DOHH2 (cell line): ENCODE measurements at regions not wholly inside any gene's neighbourhood (a gene's known extent, or its start where the extent isn't known, plus 50 kb on each side); places are given as distances from the start of the nearest gene placed in this dataset.

Experiments
- H3F3A ChIP-seq: fragments of 200-600 bp; sonication (generic), shearing (Covaris generic); 2 replicates; pipeline ENCODE4 v1.6.0; 2016; ENCODE audit warnings: antibody characterized with exemption, mild to moderate bottlenecking; ENCODE audit not compliant: control insufficient read depth, insufficient read depth
- H3K27ac ChIP-seq: fragments of 200-600 bp; sonication (generic); 2 replicates; pipeline ENCODE4 v1.5.1; 2014; ENCODE audit warnings: low read depth, mild to moderate bottlenecking, low read length, moderate library complexity
- H3K27me3 ChIP-seq: fragments of 200-600 bp; sonication (generic); 2 replicates; pipeline ENCODE4 v1.6.1; 2014; ENCODE audit warnings: mild to moderate bottlenecking, low read length, mixed read lengths; ENCODE audit not compliant: control insufficient read depth
- H3K36me3 ChIP-seq: fragments of 200-600 bp; sonication (generic); 2 replicates; pipeline ENCODE4 v1.6.1; 2014; ENCODE audit warnings: mild to moderate bottlenecking, low read length, moderate library complexity, mixed read lengths; ENCODE audit not compliant: control insufficient read depth
- H3K4me1 ChIP-seq: fragments of 200-600 bp; sonication (generic); 2 replicates; pipeline ENCODE4 v1.6.1; 2014; ENCODE audit warnings: mild to moderate bottlenecking, low read length, mixed read lengths; ENCODE audit not compliant: control insufficient read depth
- H3K4me2 ChIP-seq: fragments of 200-600 bp; sonication (generic); 2 replicates; pipeline ENCODE4 v1.6.0; 2014; ENCODE audit warnings: mild to moderate bottlenecking, low read length, moderate library complexity
- H3K4me3 ChIP-seq: fragments of 200-600 bp; sonication (generic); 2 replicates; pipeline ENCODE4 v1.5.1; 2014; ENCODE audit warnings: mild to moderate bottlenecking, low read length, mixed read lengths
- H3K79me2 ChIP-seq: fragments of 200-600 bp; sonication (generic); 2 replicates; pipeline ENCODE4 v1.6.1; 2014; ENCODE audit warnings: mild to moderate bottlenecking, low read length, mixed read lengths; ENCODE audit not compliant: control insufficient read depth
- H3K9me2 ChIP-seq: fragments of 200-600 bp; sonication (generic); replicated peaks from 2 replicates; pipeline ENCODE4 v1.6.1; 2014; ENCODE audit warnings: mild to moderate bottlenecking, low read length, mixed read lengths; ENCODE audit not compliant: control insufficient read depth
- H3K9me3 ChIP-seq: fragments of 200-600 bp; sonication (generic); 2 replicates; pipeline ENCODE4 v1.6.1; 2014; ENCODE audit warnings: antibody characterized with exemption, low read length, mixed read lengths; ENCODE audit not compliant: control insufficient read depth, insufficient read depth
- H4K20me1 ChIP-seq: fragments of 200-600 bp; sonication (generic); 2 replicates; pipeline ENCODE4 v1.6.0; 2014; ENCODE audit warnings: low read depth, mild to moderate bottlenecking, antibody characterized with exemption, low read length, moderate library complexity; ENCODE audit not compliant: control insufficient read depth, insufficient read depth
- CTCF ChIP-seq: fragments of 200-600 bp; sonication (generic); IDR thresholded peaks from one replicate; pipeline ENCODE4 v1.5.1; 2014; ENCODE audit warnings: antibody characterized with exemption, mild to moderate bottlenecking, low read depth, low read length; ENCODE audit not compliant: poor library complexity, severe bottlenecking
- EZH2phosphoT487 ChIP-seq: fragments of 200-600 bp; sonication (generic); IDR thresholded peaks from 2 replicates; pipeline ENCODE4 v1.6.1; 2017; ENCODE audit warnings: borderline replicate concordance, mild to moderate bottlenecking, antibody characterized with exemption, low read length, moderate library complexity, mixed read lengths

- TF ChIP-seq EZH2phosphoT487 (no peak), CTCF (no peak)
- H3K36me3 ChIP-seq: no peaks in the 10 kb centered on the region
Measured at GRCh38 chr5:106610041-106610440, 1060.7 kb downstream of the EFNA5 start.

GRCh38 chr5:106601620-106602019 is 1069.1 kb downstream of the EFNA5 start:
- Histone ChIP-seq H4K20me1 (no peaks in the 10 kb centered on the region), H3K27me3 (no peaks in the 10 kb centered on the region), H3K79me2 (no peaks in the 10 kb centered on the region), H3F3A (no peaks in the 10 kb centered on the region), H3K4me1 (no peaks in the 10 kb centered on the region), H3K27ac (no peak overlapping the region), H3K4me3 (no peak overlapping the region), H3K4me2 (no peak overlapping the region), H3K9me3 (no peaks in the 10 kb centered on the region), H3K36me3 (no peaks in the 10 kb centered on the region), H3K9me2 (no peaks in the 10 kb centered on the region)
- no peak for TF ChIP-seq CTCF
- TF ChIP-seq EZH2phosphoT487: no peak

More at GRCh38 chr5:106610041-106610440, 1060.7 kb downstream of the EFNA5 start:
- H3K79me2 ChIP-seq: no peaks in the 10 kb centered on the region
- no peaks in the 10 kb centered on the region for H3K4me1 ChIP-seq
- no peaks in the 10 kb centered on the region for H4K20me1 ChIP-seq
- no peak overlapping the region for H3K4me2 ChIP-seq
- no peak overlapping the region for H3K27ac ChIP-seq
- no peaks in the 10 kb centered on the region for H3F3A ChIP-seq
- H3K27me3 ChIP-seq: no peaks in the 10 kb centered on the region
- no peaks in the 10 kb centered on the region for H3K9me3 ChIP-seq
- no peak overlapping the region for H3K4me3 ChIP-seq
- no peaks in the 10 kb centered on the region for H3K9me2 ChIP-seq

GRCh38 chr5:106600803-106601202 is 1069.9 kb downstream of the EFNA5 start:
- no peaks in the 10 kb centered on the region for H3K36me3 ChIP-seq
- H3K4me3 ChIP-seq: no peak overlapping the region
- no peaks in the 10 kb centered on the region for H4K20me1 ChIP-seq
- no peaks in the 10 kb centered on the region for H3K27me3 ChIP-seq
- no peaks in the 10 kb centered on the region for H3F3A ChIP-seq
- H3K79me2 ChIP-seq: no peaks in the 10 kb centered on the region
- H3K4me2 ChIP-seq: no peak overlapping the region
- no peaks in the 10 kb centered on the region for H3K9me3 ChIP-seq
- no peaks in the 10 kb centered on the region for H3K4me1 ChIP-seq
- TF ChIP-seq EZH2phosphoT487 (no peak), CTCF (no peak)
- no peak overlapping the region for H3K27ac ChIP-seq
- no peaks in the 10 kb centered on the region for H3K9me2 ChIP-seq

GRCh38 chr5:106595864-106596263 is 1074.9 kb downstream of the EFNA5 start:
- TF ChIP-seq CTCF (no peak), EZH2phosphoT487 (no peak)
- no peaks in the 10 kb centered on the region for H3K9me3 ChIP-seq

More at GRCh38 chr5:106595864-106596263, 1074.9 kb downstream of the EFNA5 start:
- Histone ChIP-seq H3K4me1 (no peaks in the 10 kb centered on the region), H3K9me2 (no peaks in the 10 kb centered on the region), H3K79me2 (no peaks in the 10 kb centered on the region), H3K27ac (no peak overlapping the region), H3K4me2 (no peak overlapping the region), H3K27me3 (no peaks in the 10 kb centered on the region), H3K36me3 (no peaks in the 10 kb centered on the region), H3F3A (no peaks in the 10 kb centered on the region), H3K4me3 (no peak overlapping the region), H4K20me1 (no peaks in the 10 kb centered on the region)
